CD4-positive, alpha-beta T cell treated with Interleukin-21 for 1 hour (primary cell): ENCODE measurements at regions not wholly inside any gene's neighbourhood (a gene's known extent, or its start where the extent isn't known, plus 50 kb on each side); places are given as distances from the start of the nearest gene placed in this dataset.

Experiments used
- DNase-seq: peaks from one replicate; pipeline ENCODE4 v3.0.0-alpha.2; 2020

GRCh38 chr20:40203032-40203431, 486.0 kb downstream of the MAFB start:
- no peak for DNase-seq

GRCh38 chr20:40197691-40198090, 491.3 kb downstream of the MAFB start:
- no peak for DNase-seq

- DNase-seq = no peak
Measured at GRCh38 chr20:40196846-40197436, 492.1 kb downstream of the MAFB start.

- DNase-seq = no peak
Measured at GRCh38 chr20:40195742-40196141, 493.3 kb downstream of the MAFB start.

- no peak for DNase-seq
Measured at GRCh38 chr20:40192529-40192928, 496.5 kb downstream of the MAFB start.

- DNase-seq = no peak
Measured at GRCh38 chr20:40192081-40192480, 497.0 kb downstream of the MAFB start.

GRCh38 chr20:40191573-40191972, 497.5 kb downstream of the MAFB start:
- no peak for DNase-seq

GRCh38 chr20:40189621-40190020, 499.4 kb downstream of the MAFB start:
- no peak for DNase-seq

- no peak for DNase-seq
Measured at GRCh38 chr20:40188319-40188718, 500.7 kb downstream of the MAFB start.

GRCh38 chr20:40186826-40187225, 502.2 kb downstream of the MAFB start:
- no peak for DNase-seq

- no peak for DNase-seq
Measured at GRCh38 chr20:40181676-40182075, 507.4 kb downstream of the MAFB start.

- DNase-seq = no peak
Measured at GRCh38 chr20:40176098-40176841, 512.8 kb downstream of the MAFB start.

- no peak for DNase-seq
Measured at GRCh38 chr20:40175296-40175695, 513.7 kb downstream of the MAFB start.

- DNase-seq = no peak
Measured at GRCh38 chr20:40173872-40174271, 515.2 kb downstream of the MAFB start.

- no peak for DNase-seq
Measured at GRCh38 chr20:40168981-40169620, 519.9 kb downstream of the MAFB start.

GRCh38 chr20:40161391-40161790, 527.6 kb downstream of the MAFB start:
- DNase-seq = no peak

GRCh38 chr20:40160097-40160550, 528.9 kb downstream of the MAFB start:
- peak; percentile 5 for DNase-seq

- DNase-seq = no peak
Measured at GRCh38 chr20:40159276-40159675, 529.8 kb downstream of the MAFB start.

GRCh38 chr20:40156600-40157317, 532.3 kb downstream of the MAFB start:
- DNase-seq = no peak

GRCh38 chr20:40154514-40154913, 534.5 kb downstream of the MAFB start:
- DNase-seq = no peak

- DNase-seq = no peak
Measured at GRCh38 chr20:40148886-40149285, 540.1 kb downstream of the MAFB start.

GRCh38 chr20:40146071-40146470, 543.0 kb downstream of the MAFB start:
- DNase-seq = no peak

GRCh38 chr20:40144581-40144980, 544.5 kb downstream of the MAFB start:
- DNase-seq = no peak

GRCh38 chr20:40134176-40134575, 554.9 kb downstream of the MAFB start:
- no peak for DNase-seq
